ENCODE measurements at regions not wholly inside any gene's neighbourhood (a gene's known extent, or its start where the extent isn't known, plus 50 kb on each side); places are given as distances from the start of the nearest gene placed in this dataset.
"Not testable (repeated sequence)": the region's sequence is repeated elsewhere in the genome, so short reads cannot be mapped to it uniquely, and the experiment has no call there.

DNA sequence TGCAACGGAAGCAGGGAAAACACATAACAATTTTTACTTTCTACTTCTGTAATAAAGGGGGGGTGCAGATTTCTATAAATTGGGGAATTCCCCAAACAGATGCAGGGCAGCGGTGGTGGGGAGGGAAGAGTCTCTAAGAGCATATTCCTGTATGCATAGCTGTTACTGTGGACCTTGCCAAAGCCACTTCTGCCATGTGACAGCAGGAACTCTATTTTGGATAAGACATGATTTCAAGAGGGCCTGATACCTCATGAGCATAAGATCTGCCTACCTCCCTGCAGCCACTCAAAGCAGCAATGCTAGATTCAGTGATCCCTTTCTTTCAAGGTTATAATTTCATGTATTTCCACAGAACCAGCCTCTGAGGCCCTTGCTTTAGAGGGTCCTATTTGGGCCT, 86.2 kb upstream of the CNKSR3 start:
- in situ Hi-C loops (cut with HindIII; ENCODE audit: low sequenced_read_pairs) = loop anchor here (5.0 kb wide), 1 partner anchor 39 kb away; no protein-coding TSS in a partner anchor

DNA sequence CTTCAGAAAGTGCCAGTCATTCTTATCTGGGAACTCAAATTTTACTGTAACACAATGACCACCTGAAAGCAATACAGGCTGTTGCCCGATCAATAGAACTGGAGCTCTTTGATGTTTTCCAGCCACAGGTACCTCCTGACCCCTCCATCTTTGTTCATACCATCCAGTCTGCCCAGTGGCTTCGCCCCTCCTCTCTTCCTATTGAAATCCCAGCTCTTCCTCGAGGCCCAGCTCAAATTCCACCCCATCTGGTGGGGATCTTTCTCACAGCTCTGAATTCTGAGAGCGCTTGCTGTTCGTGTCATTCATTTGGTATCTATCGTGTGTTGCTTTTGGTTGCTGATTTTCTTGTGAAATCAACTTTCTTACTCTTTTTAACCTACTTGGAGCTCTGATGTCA, 87.9 kb upstream of the CNKSR3 start:
- in situ Hi-C loops (cut with HindIII; ENCODE audit: low sequenced_read_pairs) = loop anchor here (5.0 kb wide), 1 partner anchor 41 kb away; no protein-coding TSS in a partner anchor

DNA sequence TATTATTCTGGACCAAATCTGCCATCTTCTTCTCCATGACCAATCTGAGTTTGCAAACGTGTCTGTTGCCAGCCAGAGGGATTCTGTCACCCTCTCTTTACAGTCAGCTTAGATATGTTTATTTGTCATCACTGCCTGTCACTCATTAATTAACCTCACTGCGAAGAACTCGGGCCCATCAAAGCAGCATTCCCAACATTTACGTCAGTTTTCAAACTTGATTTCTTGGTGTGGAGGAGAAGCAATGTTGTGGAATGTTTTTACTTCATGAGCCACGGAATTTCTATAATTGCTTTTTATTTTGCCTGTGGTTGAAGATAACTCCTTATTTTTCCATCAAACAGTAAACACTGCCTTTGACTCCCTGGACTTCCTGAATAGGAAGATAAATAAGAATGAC, 91.8 kb upstream of the CNKSR3 start:
- in situ Hi-C loops (cut with HindIII; ENCODE audit: low sequenced_read_pairs) = no loop called here

DNA sequence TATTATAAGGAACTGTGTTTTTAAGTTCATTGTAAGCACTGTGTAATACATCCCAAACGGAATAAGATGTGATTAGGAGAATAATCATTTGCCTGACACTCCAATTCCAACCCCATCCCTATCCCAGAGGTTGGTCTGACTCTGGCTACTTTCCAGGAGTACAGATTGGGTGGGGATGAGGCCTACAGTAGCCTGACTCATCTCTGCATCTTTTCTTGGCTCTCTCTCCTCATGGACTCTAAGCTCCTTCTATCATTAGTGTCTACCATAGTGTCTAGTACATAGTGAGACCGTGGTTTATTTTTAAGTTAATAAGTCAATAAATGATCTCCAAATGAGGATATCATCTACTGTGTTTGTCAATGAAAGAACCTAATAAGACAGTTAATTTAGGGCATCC, 92.2 kb upstream of the CNKSR3 start:
- in situ Hi-C loops (cut with HindIII; ENCODE audit: low sequenced_read_pairs) = no loop called here

DNA sequence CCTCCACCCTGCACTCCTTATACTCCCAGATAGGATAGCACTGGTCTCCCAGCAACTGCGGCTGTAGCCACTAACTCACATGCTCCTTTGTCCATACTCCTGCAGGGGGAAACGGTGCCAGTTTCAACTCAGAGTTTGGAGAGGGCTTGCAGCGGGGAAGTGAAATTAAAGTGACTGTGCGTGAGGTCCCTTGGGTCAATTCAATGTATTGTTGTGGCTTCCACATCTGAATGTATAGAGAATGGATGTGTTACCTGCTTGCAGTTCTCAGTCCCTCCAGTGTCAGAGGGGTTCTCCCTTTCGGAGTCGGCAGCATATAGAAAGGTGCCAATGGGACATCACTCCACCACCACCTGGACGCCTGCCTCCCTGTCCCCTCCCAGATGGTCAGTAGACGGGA, 93.6 kb upstream of the CNKSR3 start:
- in situ Hi-C loops (cut with HindIII; ENCODE audit: low sequenced_read_pairs) = no loop called here

DNA sequence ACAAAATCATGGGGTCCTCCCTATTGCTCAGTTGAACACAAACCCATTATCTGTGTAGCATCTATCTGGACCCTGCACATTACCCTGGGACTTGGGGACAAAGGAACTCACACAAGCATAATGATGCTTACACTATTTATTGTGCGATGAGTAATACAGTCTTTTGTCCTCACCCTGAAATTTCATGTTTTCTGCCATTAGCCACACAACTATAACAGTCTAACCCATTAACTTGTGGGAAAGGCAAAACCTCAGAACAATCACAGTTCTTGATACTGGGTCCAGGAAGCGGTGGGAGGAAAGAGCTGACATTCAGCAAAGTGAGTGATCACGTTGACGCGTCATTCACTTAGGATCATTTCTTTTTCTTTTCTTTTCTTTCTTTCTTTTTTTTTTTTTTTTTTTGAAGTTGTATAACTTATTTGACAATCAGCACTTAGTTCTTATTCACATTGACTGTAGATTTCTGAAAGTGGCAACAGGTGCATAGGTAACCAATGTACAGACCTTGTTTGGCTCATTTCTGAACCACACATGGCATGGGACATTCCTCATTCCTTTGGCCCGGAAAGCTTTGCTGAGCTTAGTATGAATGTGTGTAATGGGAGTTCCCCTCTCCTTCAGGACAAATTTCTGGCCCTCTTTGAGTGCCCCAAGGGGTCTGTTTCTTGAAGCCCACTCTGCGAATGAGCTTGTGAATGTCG, 94.8 kb upstream of the CNKSR3 start:
- in situ Hi-C loops (cut with HindIII; ENCODE audit: low sequenced_read_pairs) = no loop called here

DNA sequence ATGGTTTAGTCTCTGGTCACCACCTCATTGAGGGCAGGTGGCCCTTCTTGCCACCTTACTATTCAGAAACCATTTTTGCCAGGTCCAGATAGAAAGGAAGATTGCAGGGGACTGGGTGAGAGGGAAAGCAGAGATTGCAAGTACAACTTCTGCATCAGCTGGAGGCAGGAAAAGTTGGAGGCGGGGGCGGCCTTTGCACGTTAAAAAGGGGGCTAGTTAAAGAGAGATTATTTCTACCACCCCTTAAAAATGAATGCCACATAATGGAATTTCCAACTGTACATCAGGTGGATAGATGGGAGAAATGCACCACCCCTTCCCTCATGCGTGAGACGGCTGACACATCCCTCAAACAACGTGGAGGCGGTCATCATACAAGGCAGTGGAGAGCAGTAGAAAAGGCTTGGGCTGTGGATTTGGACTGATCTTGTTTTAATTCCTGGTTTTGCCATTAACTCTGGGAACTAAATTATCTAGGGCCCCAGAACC, 95.4 kb upstream of the CNKSR3 start:
- in situ Hi-C loops (cut with HindIII; ENCODE audit: low sequenced_read_pairs) = no loop called here

DNA sequence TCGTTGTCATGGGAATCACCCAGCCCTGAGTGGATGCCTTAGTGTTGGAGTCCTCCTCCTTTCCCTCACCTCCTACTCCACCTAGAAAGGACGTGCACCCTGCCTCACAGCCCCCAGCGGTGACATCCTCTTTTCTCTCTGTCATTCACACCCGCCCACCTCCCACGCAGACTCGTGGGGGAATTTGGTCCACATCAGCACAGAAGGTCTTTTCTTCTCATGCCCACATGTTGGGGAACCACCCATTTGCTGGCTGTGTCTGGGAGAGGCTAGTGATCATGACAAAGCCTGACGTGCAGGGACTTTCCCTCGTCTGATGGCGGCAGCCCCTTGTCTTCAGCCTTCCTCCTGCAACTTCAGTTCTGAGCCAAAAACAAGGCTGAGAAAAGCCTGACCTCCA, 96.0 kb upstream of the CNKSR3 start:
- in situ Hi-C loops (cut with HindIII; ENCODE audit: low sequenced_read_pairs) = no loop called here

DNA sequence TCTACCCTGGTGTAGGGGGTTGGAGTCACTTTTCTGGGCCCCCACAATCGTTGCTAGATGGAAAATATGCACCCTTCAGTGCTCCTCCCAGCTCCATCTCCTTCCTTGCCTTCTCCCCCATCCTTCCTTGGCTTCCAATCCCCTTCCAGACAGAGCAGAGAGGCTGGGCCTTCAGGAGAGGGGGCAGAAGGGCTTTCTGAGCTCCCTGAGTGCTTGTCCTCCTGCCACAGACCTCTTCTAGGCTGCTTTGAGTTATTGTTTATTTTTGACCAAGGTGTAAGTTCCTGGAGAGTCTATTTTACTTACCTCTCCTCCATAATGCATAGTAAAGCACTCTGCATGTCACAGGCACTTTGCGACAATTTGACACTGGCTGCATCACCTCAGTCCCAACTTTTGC, 96.4 kb upstream of the CNKSR3 start:
- in situ Hi-C loops (cut with HindIII; ENCODE audit: low sequenced_read_pairs) = no loop called here

DNA sequence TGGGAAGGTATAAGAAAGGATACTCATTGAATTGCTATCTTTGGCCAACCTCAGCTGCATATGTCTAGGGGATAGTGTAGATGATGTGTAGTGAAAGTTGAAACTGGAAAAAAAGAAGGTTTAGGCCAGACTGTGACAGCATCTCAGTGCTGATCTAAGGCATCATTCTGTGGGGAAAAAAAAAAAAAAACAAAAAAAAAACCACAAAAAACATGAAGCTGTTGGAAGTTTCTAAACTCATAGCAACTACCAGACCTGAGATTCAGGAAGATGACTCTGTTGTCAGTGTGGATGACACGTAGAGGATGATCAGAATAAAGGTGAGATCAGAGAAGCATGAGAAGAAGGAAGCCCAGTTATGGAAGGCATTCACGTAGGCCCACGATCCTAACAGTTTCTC, 100.8 kb upstream of the CNKSR3 start:
- in situ Hi-C loops (cut with HindIII; ENCODE audit: low sequenced_read_pairs) = no loop called here

DNA sequence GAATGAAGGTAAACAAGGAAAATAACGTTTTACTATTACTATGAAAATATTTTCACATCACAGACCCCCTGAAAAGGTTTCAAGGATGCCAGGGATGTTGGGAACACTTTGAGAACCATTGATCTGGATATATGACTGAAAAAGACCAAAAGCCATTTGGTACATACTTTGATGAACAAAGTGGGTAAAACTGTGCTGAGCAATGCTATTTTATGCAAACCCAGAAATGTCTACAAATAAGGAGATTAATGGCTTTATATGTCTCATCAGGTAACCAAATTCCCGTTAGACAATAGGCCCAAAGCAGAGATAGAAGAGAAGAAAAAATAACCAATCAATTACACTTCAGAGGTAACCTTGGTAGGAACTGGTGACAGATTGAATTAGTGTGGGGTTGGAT, 101.4 kb upstream of the CNKSR3 start:
- in situ Hi-C loops (cut with HindIII; ENCODE audit: low sequenced_read_pairs) = no loop called here

DNA sequence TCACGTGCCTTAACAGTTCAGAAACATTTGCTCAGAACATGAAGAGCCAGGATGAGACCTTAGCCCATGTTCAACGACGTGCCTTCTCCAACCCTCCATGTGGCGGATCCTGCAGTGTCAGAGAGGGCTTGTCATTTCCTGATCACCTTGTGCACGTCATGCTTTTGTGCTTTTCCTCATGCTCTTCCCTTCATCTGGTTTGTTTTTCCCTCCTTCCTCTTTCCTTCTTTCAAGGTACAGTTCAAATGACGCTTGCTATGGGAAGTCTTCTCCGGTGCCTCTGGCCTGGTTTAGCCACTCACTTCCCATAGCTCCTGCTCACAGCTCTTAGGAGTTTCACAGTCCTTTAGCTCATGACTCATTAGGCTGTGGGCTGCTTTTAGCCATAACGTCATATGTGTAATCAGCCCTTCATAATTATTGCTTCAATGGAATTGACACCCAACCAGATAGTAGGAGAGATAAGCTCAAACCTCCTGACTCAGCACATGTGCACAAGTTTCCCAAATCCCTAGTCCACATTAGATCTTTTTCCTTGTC, 102.7 kb upstream of the CNKSR3 start:
- in situ Hi-C loops (cut with HindIII; ENCODE audit: low sequenced_read_pairs) = no loop called here

DNA sequence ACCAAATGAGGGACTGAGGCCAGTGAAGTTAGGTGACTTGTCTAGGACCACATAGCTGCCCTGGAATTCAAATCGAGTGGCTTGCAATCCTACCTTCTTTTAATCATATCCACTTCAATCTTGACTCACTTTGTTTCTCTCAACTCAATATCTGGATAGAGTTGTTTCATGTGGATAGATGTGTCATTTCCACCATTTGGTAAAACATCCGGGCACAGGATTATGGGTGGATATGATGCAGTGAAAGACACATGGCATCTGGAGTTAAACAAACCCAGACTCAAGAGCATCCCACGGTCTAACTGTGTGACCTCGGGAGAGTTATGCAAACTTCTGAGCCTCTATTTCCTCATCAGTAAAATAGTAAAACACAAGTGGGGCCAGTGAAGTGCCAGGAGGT, 103.6 kb upstream of the CNKSR3 start:
- in situ Hi-C loops (cut with HindIII; ENCODE audit: low sequenced_read_pairs) = no loop called here

DNA sequence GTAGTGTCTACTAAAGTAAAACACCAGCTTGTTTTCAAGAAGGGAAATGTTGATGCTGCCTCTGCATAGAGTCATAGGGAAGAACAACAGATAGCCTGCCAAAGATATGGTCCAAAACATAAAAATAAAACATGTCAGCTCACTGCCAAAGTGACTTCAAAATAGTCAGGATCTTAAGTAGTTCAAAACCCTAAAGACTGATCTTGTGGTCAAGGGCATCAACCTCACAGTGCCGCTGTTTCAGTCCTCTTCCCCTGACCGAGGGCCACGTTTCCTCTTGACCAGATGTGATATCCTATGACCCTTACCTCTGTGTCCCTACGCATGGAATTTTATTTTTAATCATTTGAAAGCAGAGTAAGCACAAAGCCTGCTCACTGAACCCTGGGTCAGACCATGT, 104.2 kb upstream of the CNKSR3 start:
- in situ Hi-C loops (cut with HindIII; ENCODE audit: low sequenced_read_pairs) = no loop called here

DNA sequence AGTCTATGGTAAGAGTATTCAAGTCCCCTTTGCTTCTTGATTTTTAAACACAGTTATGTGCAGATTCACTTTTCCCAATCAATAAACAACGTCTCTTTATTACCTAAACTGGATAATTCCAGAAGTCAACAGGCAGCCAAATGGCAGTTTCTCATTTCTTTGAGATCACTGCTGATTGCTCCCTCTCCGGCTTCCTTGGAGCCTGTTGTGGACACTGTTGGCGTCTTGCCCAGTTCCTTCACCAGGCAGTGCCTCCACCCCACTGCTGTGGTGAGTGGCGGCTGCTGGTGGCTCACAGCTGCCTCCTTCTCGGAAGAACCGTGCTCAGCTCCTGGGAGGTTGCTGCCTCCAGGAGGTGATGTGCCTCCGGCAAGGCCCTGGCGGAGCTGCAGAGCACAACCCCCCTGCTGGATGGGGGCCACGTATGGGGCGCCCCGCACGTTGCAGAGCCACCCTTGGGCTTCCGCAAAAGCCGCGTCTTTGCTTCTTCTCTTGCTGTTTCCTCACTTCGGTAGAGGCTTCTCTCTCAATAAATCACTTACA, 105.1 kb upstream of the CNKSR3 start:
- in situ Hi-C loops (cut with HindIII; ENCODE audit: low sequenced_read_pairs) = no loop called here

DNA sequence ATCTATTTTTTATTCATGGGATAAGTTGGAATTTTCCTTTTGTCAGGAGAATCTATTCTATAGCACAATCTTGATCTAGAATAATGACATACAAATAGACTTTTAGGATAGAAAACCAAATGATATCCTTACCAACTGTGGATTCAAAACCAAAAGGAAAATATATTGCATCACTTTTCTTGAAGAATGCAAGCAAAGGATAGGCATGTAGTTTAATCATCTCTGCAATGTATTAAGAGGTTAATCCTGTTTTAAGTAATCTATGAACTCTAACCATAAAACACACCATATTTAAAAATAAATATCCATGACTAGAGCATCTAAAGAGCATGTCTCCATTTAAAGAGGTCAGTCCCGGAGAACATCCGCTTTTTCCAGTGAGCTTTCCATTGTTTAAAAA, 106.7 kb upstream of the CNKSR3 start:
- in situ Hi-C loops (cut with HindIII; ENCODE audit: low sequenced_read_pairs) = no loop called here

DNA sequence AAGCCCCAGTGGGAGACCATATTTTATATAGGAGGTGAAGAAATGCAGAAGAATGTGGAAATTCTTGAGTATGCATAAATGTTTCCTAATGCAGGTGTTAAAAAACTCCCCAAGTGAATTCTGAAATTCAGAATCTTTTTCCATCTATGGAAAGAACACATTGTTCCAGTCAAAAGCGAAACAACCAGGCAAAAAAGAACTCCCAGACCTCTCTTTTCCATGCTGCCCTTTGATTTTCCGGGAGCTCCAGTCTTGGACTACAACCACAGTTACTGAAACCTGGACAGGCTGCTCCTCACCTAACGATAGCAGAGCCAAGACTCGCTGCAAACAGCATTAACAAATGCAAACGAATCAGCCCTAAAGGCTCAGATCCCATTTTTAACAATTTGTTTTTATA, 108.7 kb upstream of the CNKSR3 start:
- in situ Hi-C loops (cut with HindIII; ENCODE audit: low sequenced_read_pairs) = no loop called here

DNA sequence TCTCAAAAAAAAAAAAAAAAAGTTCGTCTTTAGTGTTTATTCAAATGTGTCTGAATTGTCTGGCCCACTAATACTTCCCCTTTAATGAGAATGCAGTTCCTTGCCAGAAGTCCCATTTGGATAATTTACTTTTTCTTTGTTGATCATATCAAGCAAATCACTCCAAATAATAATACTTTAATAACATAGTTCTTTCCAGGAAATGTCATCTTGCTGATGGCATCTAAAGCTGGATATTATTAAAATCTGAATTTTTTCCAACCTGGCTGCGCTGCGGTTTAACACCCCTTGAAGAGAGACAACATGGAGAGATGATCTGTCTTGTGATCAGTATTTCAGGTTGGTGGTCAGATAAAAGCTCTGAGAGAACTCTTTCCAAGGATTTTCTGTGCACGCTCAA, 111.2 kb upstream of the CNKSR3 start:
- in situ Hi-C loops (cut with HindIII; ENCODE audit: low sequenced_read_pairs) = no loop called here

DNA sequence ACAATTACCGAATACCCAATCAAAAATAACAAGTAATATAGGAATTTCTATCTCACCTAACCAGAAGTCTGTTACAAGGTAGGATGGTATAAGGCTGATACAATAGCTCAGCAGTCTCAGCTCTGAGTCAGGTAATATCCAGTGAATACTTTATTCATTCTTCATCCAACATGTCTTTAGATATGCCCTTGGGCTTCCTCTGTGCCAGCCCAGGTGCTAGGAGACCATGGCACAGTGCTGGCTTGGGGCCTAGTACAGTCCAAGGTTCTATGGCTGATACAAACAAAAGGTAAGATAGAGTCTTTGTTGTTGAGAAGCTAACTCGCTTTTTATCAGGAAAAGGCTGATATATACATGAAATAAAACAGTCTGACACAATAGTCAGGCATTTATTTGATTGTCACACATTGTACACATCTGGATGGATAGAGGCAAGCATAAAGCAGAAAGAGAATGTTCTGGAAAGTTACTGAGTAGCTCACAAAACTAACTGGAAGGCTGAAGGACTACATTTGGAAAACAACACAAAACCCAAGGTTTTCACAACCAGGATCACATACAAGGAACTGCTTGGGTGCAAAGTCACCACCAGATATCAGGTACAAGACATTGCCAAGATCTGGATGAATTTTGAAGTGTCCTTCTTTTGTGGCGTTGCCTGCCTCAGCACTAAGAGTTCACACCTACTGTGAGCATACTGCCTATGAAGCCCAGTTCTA, 110.4 kb upstream of the SCAF8 start:
- in situ Hi-C loops (cut with HindIII; ENCODE audit: low sequenced_read_pairs) = no loop called here

DNA sequence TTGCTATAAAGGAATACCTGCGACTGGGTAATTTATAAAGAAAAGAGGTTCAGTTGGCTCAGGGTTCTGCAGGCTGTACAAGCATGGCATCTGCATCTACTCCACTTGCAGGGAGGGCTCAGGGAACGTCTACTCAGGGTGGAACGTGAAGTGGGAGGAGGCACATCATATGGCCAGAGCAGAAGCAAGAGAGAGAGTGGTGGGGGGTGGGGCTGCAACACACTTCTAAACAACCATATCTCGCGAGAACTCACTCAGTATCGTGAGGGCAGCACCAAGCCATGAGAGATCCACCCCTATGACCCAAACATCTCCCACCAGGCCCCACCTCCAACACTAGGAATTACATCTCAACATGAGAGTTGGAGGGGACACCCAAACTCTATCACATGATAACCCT, 109.8 kb upstream of the SCAF8 start:
- in situ Hi-C loops (cut with HindIII; ENCODE audit: low sequenced_read_pairs) = no loop called here

DNA sequence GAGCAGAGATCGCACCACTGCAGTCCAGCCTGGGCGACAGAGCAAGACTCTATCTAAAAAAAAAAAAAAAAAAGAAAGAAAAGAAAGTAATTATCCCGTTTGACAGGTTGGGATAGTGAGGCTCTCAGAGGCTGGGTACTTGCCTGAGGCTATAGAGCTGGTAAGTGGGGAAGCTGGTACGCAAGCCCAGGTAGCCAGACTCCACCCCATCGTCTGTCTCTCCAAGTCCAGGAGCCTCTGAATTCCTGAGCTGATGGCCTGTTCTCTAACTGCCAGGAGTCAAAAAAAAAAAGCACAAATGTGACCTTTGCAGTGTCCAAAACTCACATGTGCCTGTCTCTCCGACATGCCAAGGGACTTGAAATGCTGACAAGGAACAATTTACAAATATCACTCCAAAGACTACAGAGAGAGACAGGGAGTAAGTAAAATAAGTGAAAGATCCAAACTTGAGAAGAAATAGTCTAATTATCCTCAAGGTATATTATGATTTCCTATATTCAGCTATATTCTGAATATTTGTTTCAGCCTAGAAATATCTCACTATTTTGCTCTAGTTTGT, 109.1 kb upstream of the SCAF8 start:
- in situ Hi-C loops (cut with HindIII; ENCODE audit: low sequenced_read_pairs) = no loop called here

DNA sequence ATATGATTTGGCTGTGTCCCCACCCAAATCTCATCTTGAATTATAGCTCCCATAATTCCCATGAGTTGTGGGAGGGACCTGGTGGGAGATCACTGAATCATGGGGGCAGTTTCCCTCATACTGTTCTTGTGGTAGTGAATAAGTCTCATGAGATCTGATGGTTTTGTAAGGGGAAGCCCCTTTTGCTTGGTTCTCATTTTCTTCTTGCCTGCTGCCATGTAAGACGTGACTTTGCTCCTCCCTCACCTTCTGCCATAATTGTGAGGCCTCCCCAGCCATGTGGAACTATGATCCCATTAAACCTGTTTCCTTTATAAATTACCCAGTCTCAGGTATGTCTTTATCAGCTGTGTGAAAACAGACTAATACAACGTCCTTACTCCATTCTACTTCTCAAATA, 108.5 kb upstream of the SCAF8 start:
- in situ Hi-C loops (cut with HindIII; ENCODE audit: low sequenced_read_pairs) = not testable (repeated sequence)
